GM21381 (cell line): ENCODE measurements at regions not wholly inside any gene's neighbourhood (a gene's known extent, or its start where the extent isn't known, plus 50 kb on each side); places are given as distances from the start of the nearest gene placed in this dataset.
"Not testable (repeated sequence)": the region's sequence is repeated elsewhere in the genome, so short reads cannot be mapped to it uniquely, and the experiment has no call there.

Experiments used
- ATAC-seq: cut with Tn5 transposase; IDR thresholded peaks from one replicate; pipeline ENCODE4 v1.9.1; 2021; ENCODE audit warnings: mild to moderate bottlenecking, moderate library complexity; ENCODE audit not compliant: unreplicated experiment

GRCh38 chr4:105025263-105026017 is 121.2 kb upstream of the TET2 start:
- no peak for ATAC-seq

GRCh38 chr4:105036991-105037390 is 109.7 kb upstream of the TET2 start:
- ATAC-seq: no peak

GRCh38 chr4:105042451-105042850 is 104.2 kb upstream of the TET2 start:
- ATAC-seq: no peak

GRCh38 chr4:105050896-105051295 is 95.8 kb upstream of the TET2 start:
- no peak for ATAC-seq

GRCh38 chr4:105057370-105058105 is 89.1 kb upstream of the TET2 start:
- no peak for ATAC-seq

- no peak for ATAC-seq
Measured at GRCh38 chr4:105058177-105058812, 88.4 kb upstream of the TET2 start.

GRCh38 chr4:105059337-105059736 is 87.3 kb upstream of the TET2 start:
- ATAC-seq: peak; percentile 24

- ATAC-seq: peak; percentile 90
Measured at GRCh38 chr4:105060628-105061027, 86.0 kb upstream of the TET2 start.

GRCh38 chr4:105061136-105061696 is 85.5 kb upstream of the TET2 start:
- ATAC-seq: peak; percentile 33

- no peak for ATAC-seq
Measured at GRCh38 chr4:105061731-105062130, 84.9 kb upstream of the TET2 start.

GRCh38 chr4:105066401-105066800 is 80.3 kb upstream of the TET2 start:
- ATAC-seq: no peak

GRCh38 chr4:105067431-105067830 is 79.2 kb upstream of the TET2 start:
- no peak for ATAC-seq

GRCh38 chr4:105067946-105068345 is 78.7 kb upstream of the TET2 start:
- ATAC-seq: no peak

GRCh38 chr4:105068516-105068915 is 78.2 kb upstream of the TET2 start:
- no peak for ATAC-seq

GRCh38 chr4:105072095-105072494 is 74.6 kb upstream of the TET2 start:
- ATAC-seq: not testable (repeated sequence)

GRCh38 chr4:105074097-105074496 is 72.6 kb upstream of the TET2 start:
- no peak for ATAC-seq

- ATAC-seq: no peak
Measured at GRCh38 chr4:105075045-105075444, 71.6 kb upstream of the TET2 start.

- ATAC-seq: no peak
Measured at GRCh38 chr4:105088110-105088879, 58.4 kb upstream of the TET2 start.

- ATAC-seq: no peak
Measured at GRCh38 chr4:105092356-105092755, 54.3 kb upstream of the TET2 start.

GRCh38 chr4:105092768-105093167 is 53.9 kb upstream of the TET2 start:
- no peak for ATAC-seq

GRCh38 chr4:105093975-105094374 is 52.7 kb upstream of the TET2 start:
- ATAC-seq: no peak
